ENCODE measurements at regions not wholly inside any gene's neighbourhood (a gene's known extent, or its start where the extent isn't known, plus 50 kb on each side); places are given as distances from the start of the nearest gene placed in this dataset.

- no peak for DNase-seq (ENCODE audit: low spot score)
- CTCF ChIA-PET = no interaction called here
- TF ChIP-seq EZH2 (IDR thresholded peaks at IDR 0.05; ENCODE audit: borderline replicate concordance, low read depth, low read length, poor library complexity, severe bottlenecking) = no peak
- TF ChIP-seq, protein P1, sequence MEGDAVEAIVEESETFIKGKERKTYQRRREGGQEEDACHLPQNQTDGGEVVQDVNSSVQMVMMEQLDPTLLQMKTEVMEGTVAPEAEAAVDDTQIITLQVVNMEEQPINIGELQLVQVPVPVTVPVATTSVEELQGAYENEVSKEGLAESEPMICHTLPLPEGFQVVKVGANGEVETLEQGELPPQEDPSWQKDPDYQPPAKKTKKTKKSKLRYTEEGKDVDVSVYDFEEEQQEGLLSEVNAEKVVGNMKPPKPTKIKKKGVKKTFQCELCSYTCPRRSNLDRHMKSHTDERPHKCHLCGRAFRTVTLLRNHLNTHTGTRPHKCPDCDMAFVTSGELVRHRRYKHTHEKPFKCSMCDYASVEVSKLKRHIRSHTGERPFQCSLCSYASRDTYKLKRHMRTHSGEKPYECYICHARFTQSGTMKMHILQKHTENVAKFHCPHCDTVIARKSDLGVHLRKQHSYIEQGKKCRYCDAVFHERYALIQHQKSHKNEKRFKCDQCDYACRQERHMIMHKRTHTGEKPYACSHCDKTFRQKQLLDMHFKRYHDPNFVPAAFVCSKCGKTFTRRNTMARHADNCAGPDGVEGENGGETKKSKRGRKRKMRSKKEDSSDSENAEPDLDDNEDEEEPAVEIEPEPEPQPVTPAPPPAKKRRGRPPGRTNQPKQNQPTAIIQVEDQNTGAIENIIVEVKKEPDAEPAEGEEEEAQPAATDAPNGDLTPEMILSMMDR (conservative IDR thresholded peaks at IDR 0.05; ENCODE audit: low read depth, low read length) = no peak
- no peak overlapping the region for H3K27ac ChIP-seq (ENCODE audit: low read depth, low read length, poor library complexity, severe bottlenecking)
- H3K4me1 ChIP-seq (ENCODE audit: insufficient read depth, low read length, poor library complexity, severe bottlenecking) = no peaks in the 10 kb centered on the region
- POLR2A ChIA-PET (ENCODE audit: low non-redundant PET) = no interaction called here
- H3K9me3 ChIP-seq (ENCODE audit: low read depth, low read length, poor library complexity, severe bottlenecking) = peaks cover 9% of the 10 kb centered on the region
- H3K36me3 ChIP-seq (ENCODE audit: insufficient read depth, low read length, poor library complexity, severe bottlenecking) = no peaks in the 10 kb centered on the region
- intact Hi-C loops (cut with micrococcal nuclease; ENCODE audit: unreplicated experiment) = no loop called here
- BruUV-seq (replicated peaks) = no TSS peak
- H3K4me3 ChIP-seq (ENCODE audit: low read depth, low read length, poor library complexity, severe bottlenecking) = no peak overlapping the region
- no peaks in the 10 kb centered on the region for H3K27me3 ChIP-seq (replicated peaks; ENCODE audit: insufficient read depth, low read depth, low read length, poor library complexity)
Measured at GRCh38 chr6:40181367-40181766, 247.1 kb upstream of the MOCS1 start.

DNA sequence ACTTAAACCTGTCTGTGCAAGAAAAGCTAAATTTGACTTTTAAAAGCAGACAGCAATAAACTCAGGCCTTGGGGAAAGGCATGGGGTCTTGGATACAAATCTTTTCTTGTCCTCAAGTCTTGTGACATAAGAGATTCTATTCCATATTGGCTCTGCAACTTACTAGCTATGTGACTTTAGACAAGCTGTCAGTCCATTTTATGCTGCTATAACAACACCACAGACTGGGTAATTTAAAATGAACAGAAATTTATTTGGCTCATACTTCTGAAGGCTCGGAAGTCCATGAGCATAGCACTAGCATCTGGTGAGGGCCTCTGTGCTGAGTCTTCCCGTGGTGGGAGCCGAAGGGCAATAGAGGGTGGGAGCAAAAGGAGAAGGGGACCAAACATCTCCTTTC is 246.0 kb upstream of the MOCS1 start:
- intact Hi-C loops (cut with micrococcal nuclease; ENCODE audit: unreplicated experiment) = no loop called here
- H3K27ac ChIP-seq (ENCODE audit: low read depth, low read length, poor library complexity, severe bottlenecking) = no peak overlapping the region
- no peaks in the 10 kb centered on the region for H3K27me3 ChIP-seq (replicated peaks; ENCODE audit: insufficient read depth, low read depth, low read length, poor library complexity)
- no peaks in the 10 kb centered on the region for H3K36me3 ChIP-seq (ENCODE audit: insufficient read depth, low read length, poor library complexity, severe bottlenecking)
- no TSS peak for BruUV-seq (replicated peaks)
- CTCF ChIA-PET = no interaction called here
- DNase-seq (ENCODE audit: low spot score) = no peak
- H3K9me3 ChIP-seq (ENCODE audit: low read depth, low read length, poor library complexity, severe bottlenecking) = peaks cover 9% of the 10 kb centered on the region
- no peak for TF ChIP-seq EZH2 (IDR thresholded peaks at IDR 0.05; ENCODE audit: borderline replicate concordance, low read depth, low read length, poor library complexity, severe bottlenecking)
- TF ChIP-seq, protein P1 (conservative IDR thresholded peaks at IDR 0.05; ENCODE audit: low read depth, low read length) = no peak
- POLR2A ChIA-PET (ENCODE audit: low non-redundant PET) = no interaction called here
- no peak overlapping the region for H3K4me3 ChIP-seq (ENCODE audit: low read depth, low read length, poor library complexity, severe bottlenecking)
- H3K4me1 ChIP-seq (ENCODE audit: insufficient read depth, low read length, poor library complexity, severe bottlenecking) = no peaks in the 10 kb centered on the region

DNA sequence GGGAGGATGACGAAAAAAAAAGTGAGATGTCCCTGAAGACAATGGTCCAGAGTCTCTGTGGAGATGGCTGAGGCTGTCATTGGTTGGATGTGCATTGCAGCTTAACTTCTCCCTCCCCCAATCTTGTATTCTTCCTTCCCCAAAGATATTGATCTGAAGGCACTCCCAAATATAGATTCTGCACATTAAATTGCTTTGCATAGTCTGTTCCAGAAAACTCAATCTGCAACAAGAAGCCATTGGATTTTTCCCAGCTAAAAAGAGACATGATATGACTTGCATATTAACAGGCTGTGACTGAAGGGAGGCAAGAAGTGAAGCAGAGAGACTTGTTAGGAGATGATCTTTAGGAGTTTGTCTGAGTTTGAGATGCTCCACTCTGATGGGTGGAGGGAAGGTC is 245.2 kb upstream of the MOCS1 start:
- Histone ChIP-seq H3K27me3 (replicated peaks; ENCODE audit: insufficient read depth, low read depth, low read length, poor library complexity) (no peaks in the 10 kb centered on the region), H3K4me1 (ENCODE audit: insufficient read depth, low read length, poor library complexity, severe bottlenecking) (no peaks in the 10 kb centered on the region), H3K9me3 (ENCODE audit: low read depth, low read length, poor library complexity, severe bottlenecking) (peaks cover 9% of the 10 kb centered on the region), H3K4me3 (ENCODE audit: low read depth, low read length, poor library complexity, severe bottlenecking) (no peak overlapping the region), H3K36me3 (ENCODE audit: insufficient read depth, low read length, poor library complexity, severe bottlenecking) (no peaks in the 10 kb centered on the region), H3K27ac (ENCODE audit: low read depth, low read length, poor library complexity, severe bottlenecking) (no peak overlapping the region)
- CTCF ChIA-PET = no interaction called here
- POLR2A ChIA-PET (ENCODE audit: low non-redundant PET) = no interaction called here
- TF ChIP-seq, protein P1 (conservative IDR thresholded peaks at IDR 0.05; ENCODE audit: low read depth, low read length) = no peak
- no peak for TF ChIP-seq EZH2 (IDR thresholded peaks at IDR 0.05; ENCODE audit: borderline replicate concordance, low read depth, low read length, poor library complexity, severe bottlenecking)
- intact Hi-C loops (cut with micrococcal nuclease; ENCODE audit: unreplicated experiment) = no loop called here
- BruUV-seq (replicated peaks) = no TSS peak
- DNase-seq (ENCODE audit: low spot score) = no peak

All from A673 (cell line).